PC-9 (cell line): ENCODE measurements at regions not wholly inside any gene's neighbourhood (a gene's known extent, or its start where the extent isn't known, plus 50 kb on each side); places are given as distances from the start of the nearest gene placed in this dataset.
"Not testable (repeated sequence)": the region's sequence is repeated elsewhere in the genome, so short reads cannot be mapped to it uniquely, and the experiment has no call there.

ENCODE experiments used
- CTCF ChIP-seq: fragments of 200-600 bp; sonication (generic); conservative IDR thresholded peaks from 2 replicates; pipeline ENCODE4 v1.6.1; 2017; ENCODE audit warnings: mixed run types, antibody characterized with exemption, mild to moderate bottlenecking, moderate library complexity
- EZH2 ChIP-seq: fragments of 200-600 bp; sonication (generic); IDR thresholded peaks from 2 replicates; pipeline ENCODE4 v1.8.0; 2017; ENCODE audit warnings: antibody characterized with exemption, low read depth

DNA sequence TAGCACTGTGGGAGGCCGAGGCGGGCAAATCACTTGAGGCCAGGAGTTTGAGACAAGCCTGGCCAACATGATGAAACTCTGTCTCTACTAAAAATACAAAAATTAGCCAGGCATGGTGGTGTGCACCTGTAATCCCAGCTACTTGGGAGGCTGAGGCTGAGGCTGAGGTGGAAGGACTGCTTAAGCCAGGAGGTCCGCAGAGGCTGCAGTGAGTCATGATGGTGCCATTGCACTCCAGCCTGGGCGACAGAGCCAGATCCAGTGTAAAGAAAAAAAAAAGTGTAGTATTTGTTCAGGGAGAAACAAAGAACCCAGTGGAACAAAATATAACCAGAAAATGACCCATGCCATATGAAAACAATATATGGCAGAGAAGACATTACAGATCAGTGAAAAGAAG is 57.4 kb upstream of the SMURF2 start:
- not testable (repeated sequence) for TF ChIP-seq CTCF, EZH2
